HEK293 (cell line): ENCODE measurements at regions not wholly inside any gene's neighbourhood (a gene's known extent, or its start where the extent isn't known, plus 50 kb on each side); places are given as distances from the start of the nearest gene placed in this dataset.

Experiments used
- CTCF ChIA-PET: fragments of 350-600 bp; formaldehyde crosslinking; extraction: SDS; loops from one replicate; lab custom pipeline; 2021; ENCODE audit warnings: antibody characterized with exemption; lab: Yijun Ruan, JAX
- POLR2A ChIA-PET: fragments of 300-600 bp; formaldehyde crosslinking; extraction: SDS; loops from one replicate; lab custom pipeline; 2020; ENCODE audit warnings: antibody characterized with exemption, inconsistent platforms; lab: Yijun Ruan, JAX
- H3K27ac ChIP-seq: fragments of 200-500 bp; sonication (Bioruptor generic); 2 replicates; pipeline ENCODE4 v1.5.1; 2014; ENCODE audit warnings: low read depth, low read length, control low read depth, inconsistent platforms; ENCODE audit errors: extremely low read depth
- H3K36me3 ChIP-seq, 2 experiments: fragments of 200-500 bp in 1 of 2; sonication (Bioruptor generic) in 1 of 2; 1 replicate in 1 of 2; 2 replicates in 1 of 2; pipeline ENCODE4 v1.5.1; 2014 to 2017; ENCODE audit warnings: inconsistent platforms in 2 of 2, low read length in 2 of 2; ENCODE audit not compliant: control insufficient read depth in 2 of 2, insufficient read depth in 1 of 2
- H3K4me1 ChIP-seq: fragments of 200-500 bp; sonication (Bioruptor generic); 2 replicates; pipeline ENCODE4 v1.5.1; 2014; ENCODE audit warnings: mild to moderate bottlenecking, low read length, inconsistent platforms; ENCODE audit not compliant: control insufficient read depth, insufficient read depth
- H3K4me3 ChIP-seq: 2 replicates; pipeline ENCODE4 v1.5.1; 2011; ENCODE audit warnings: low read depth, mild to moderate bottlenecking, control low read depth, low read length, moderate library complexity
- H3K9me3 ChIP-seq: fragments of 200-500 bp; sonication (Bioruptor generic); 2 replicates; pipeline ENCODE4 v1.5.1; 2014; ENCODE audit warnings: low read depth, low read length, inconsistent platforms; ENCODE audit not compliant: control insufficient read depth, insufficient read depth
- GLI2 ChIP-seq: fragments of 450-650 bp; formaldehyde crosslinking; IDR thresholded peaks from 2 replicates; pipeline ENCODE4; 2017; ENCODE audit warnings: missing biosample characterization, missing genetic modification characterization, low read depth, borderline replicate concordance
- GLIS1 ChIP-seq: fragments of 450-650 bp; formaldehyde crosslinking; IDR thresholded peaks from 2 replicates; pipeline ENCODE4 v1.5.1; 2016; ENCODE audit warnings: missing biosample characterization, missing genetic modification characterization
- IKZF3 ChIP-seq: fragments of 450-650 bp; IDR thresholded peaks from 2 replicates; pipeline ENCODE4 v1.5.0; 2018; ENCODE audit warnings: missing biosample characterization, mild to moderate bottlenecking, missing genetic modification characterization, moderate library complexity
- KLF16 ChIP-seq: fragments of 450-650 bp; formaldehyde crosslinking; IDR thresholded peaks from 2 replicates; pipeline ENCODE4 v1.5.1; 2017; ENCODE audit warnings: missing biosample characterization, missing genetic modification characterization
- SCRT1 ChIP-seq: fragments of 450-650 bp; formaldehyde crosslinking; IDR thresholded peaks from 2 replicates; pipeline ENCODE4 v1.5.1; 2016; ENCODE audit warnings: missing biosample characterization, missing genetic modification characterization, borderline replicate concordance
- ZNF10 ChIP-seq: fragments of 450-650 bp; formaldehyde crosslinking; IDR thresholded peaks from 2 replicates; pipeline ENCODE4 v1.5.1; 2017; ENCODE audit warnings: missing biosample characterization, missing genetic modification characterization
- ZNF155 ChIP-seq: fragments of 450-650 bp; formaldehyde crosslinking; IDR thresholded peaks from 2 replicates; pipeline ENCODE4 v1.5.1; 2016; ENCODE audit warnings: missing biosample characterization, missing genetic modification characterization
- ZNF24 ChIP-seq: fragments of 450-650 bp; formaldehyde crosslinking; IDR thresholded peaks from 2 replicates; pipeline ENCODE4 v1.5.1; 2016; ENCODE audit warnings: missing biosample characterization, missing genetic modification characterization
- ZNF274 ChIP-seq, 2 experiments: fragments of 200-500 bp in 1 of 2; fragments of 450-650 bp in 1 of 2; sonication (Bioruptor generic) in 1 of 2; formaldehyde crosslinking in 1 of 2; IDR thresholded peaks; 2 replicates each; pipeline versions ENCODE4 v1.5.1 to v1.6.1; 2014 to 2016; ENCODE audit warnings: borderline replicate concordance in 1 of 2, inconsistent platforms in 1 of 2, low read length in 1 of 2, missing biosample characterization in 1 of 2, missing genetic modification characterization in 1 of 2
- ZNF335 ChIP-seq: fragments of 450-650 bp; formaldehyde crosslinking; conservative IDR thresholded peaks from 2 replicates; pipeline ENCODE4 v1.5.1; 2016; ENCODE audit warnings: missing biosample characterization, missing genetic modification characterization
- ZNF366 ChIP-seq: fragments of 450-650 bp; formaldehyde crosslinking; conservative IDR thresholded peaks from 2 replicates; pipeline ENCODE4 v1.5.1; 2016; ENCODE audit warnings: missing biosample characterization, missing genetic modification characterization
- ZNF391 ChIP-seq: fragments of 450-650 bp; formaldehyde crosslinking; IDR thresholded peaks from 2 replicates; pipeline ENCODE4 v1.5.1; 2016; ENCODE audit warnings: low read depth, missing biosample characterization, missing genetic modification characterization, borderline replicate concordance
- ZNF473 ChIP-seq: fragments of 450-650 bp; formaldehyde crosslinking; IDR thresholded peaks from 2 replicates; pipeline ENCODE4 v1.5.1; 2017; ENCODE audit warnings: missing biosample characterization, missing genetic modification characterization
- ZNF521 ChIP-seq: fragments of 450-650 bp; formaldehyde crosslinking; IDR thresholded peaks from 2 replicates; pipeline ENCODE4 v1.5.1; 2017; ENCODE audit warnings: missing biosample characterization, mild to moderate bottlenecking, missing genetic modification characterization
- ZNF596 ChIP-seq: fragments of 450-650 bp; IDR thresholded peaks from 2 replicates; pipeline ENCODE4 v1.5.0; 2018; ENCODE audit warnings: missing biosample characterization, mild to moderate bottlenecking, missing genetic modification characterization, moderate library complexity
- ZNF610 ChIP-seq: fragments of 450-650 bp; formaldehyde crosslinking; IDR thresholded peaks from 2 replicates; pipeline ENCODE4 v1.5.1; 2016; ENCODE audit warnings: missing biosample characterization, missing genetic modification characterization, borderline replicate concordance
- ZNF658 ChIP-seq: fragments of 450-650 bp; formaldehyde crosslinking; IDR thresholded peaks from 2 replicates; pipeline ENCODE4; 2016; ENCODE audit warnings: missing biosample characterization, missing genetic modification characterization
- ZNF660 ChIP-seq: fragments of 450-650 bp; IDR thresholded peaks from 2 replicates; pipeline ENCODE4 v1.5.1; 2018; ENCODE audit warnings: missing biosample characterization, mild to moderate bottlenecking, missing genetic modification characterization
- ZNF701 ChIP-seq: fragments of 450-650 bp; formaldehyde crosslinking; IDR thresholded peaks from 2 replicates; pipeline ENCODE4 v1.5.1; 2016; ENCODE audit warnings: missing biosample characterization, missing genetic modification characterization
- ZNF707 ChIP-seq: fragments of 450-650 bp; formaldehyde crosslinking; IDR thresholded peaks from 2 replicates; pipeline ENCODE4 v1.5.1; 2016; ENCODE audit warnings: missing biosample characterization, missing genetic modification characterization
- ZXDB ChIP-seq: fragments of 450-650 bp; formaldehyde crosslinking; IDR thresholded peaks from 2 replicates; pipeline ENCODE4 v1.5.1; 2016; ENCODE audit warnings: missing biosample characterization, missing genetic modification characterization
- TF ChIP-seq, protein P1 (sequence below): fragments of 450-650 bp; formaldehyde crosslinking; IDR thresholded peaks from 2 replicates; pipeline ENCODE4 v1.5.1; 2016; ENCODE audit warnings: missing biosample characterization, missing genetic modification characterization
- TF ChIP-seq, protein P2 (sequence below): fragments of 450-650 bp; formaldehyde crosslinking; IDR thresholded peaks from 2 replicates; pipeline ENCODE4 v1.5.1; 2016; ENCODE audit warnings: missing biosample characterization, missing genetic modification characterization
- TF ChIP-seq, protein P3 (sequence below): fragments of 450-650 bp; formaldehyde crosslinking; IDR thresholded peaks from 2 replicates; pipeline ENCODE4 v1.5.1; 2017; ENCODE audit warnings: missing biosample characterization, missing genetic modification characterization

DNA sequence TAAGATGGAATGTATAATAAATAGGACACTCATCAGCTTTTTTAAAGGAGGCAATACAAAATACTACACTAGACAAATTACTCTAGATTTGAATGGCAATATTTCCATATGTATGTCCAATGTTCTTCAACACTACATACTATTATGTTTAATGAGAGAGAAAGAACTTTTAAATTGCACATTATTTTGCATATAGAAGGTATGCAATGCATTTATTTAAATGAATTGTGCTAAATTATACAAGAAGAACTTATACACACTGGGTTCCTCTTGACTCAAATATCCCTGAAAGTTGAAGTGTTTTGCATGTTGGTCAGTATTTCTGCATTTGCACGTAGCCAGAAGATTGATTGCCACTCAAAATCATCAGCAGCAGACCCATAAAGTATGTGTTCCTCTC lies 839.6 kb downstream of the ADGRL2 start (continued):
- TF ChIP-seq GLI2 (tag by site-specific recombination) (no peak), ZNF658 (tag by site-specific recombination) (no peak), ZNF707 (tag by site-specific recombination) (no peak), ZXDB (tag by site-specific recombination) (no peak), ZNF701 (no peak), ZNF24 (tag by site-specific recombination) (no peak)
- TF ChIP-seq, protein P1, sequence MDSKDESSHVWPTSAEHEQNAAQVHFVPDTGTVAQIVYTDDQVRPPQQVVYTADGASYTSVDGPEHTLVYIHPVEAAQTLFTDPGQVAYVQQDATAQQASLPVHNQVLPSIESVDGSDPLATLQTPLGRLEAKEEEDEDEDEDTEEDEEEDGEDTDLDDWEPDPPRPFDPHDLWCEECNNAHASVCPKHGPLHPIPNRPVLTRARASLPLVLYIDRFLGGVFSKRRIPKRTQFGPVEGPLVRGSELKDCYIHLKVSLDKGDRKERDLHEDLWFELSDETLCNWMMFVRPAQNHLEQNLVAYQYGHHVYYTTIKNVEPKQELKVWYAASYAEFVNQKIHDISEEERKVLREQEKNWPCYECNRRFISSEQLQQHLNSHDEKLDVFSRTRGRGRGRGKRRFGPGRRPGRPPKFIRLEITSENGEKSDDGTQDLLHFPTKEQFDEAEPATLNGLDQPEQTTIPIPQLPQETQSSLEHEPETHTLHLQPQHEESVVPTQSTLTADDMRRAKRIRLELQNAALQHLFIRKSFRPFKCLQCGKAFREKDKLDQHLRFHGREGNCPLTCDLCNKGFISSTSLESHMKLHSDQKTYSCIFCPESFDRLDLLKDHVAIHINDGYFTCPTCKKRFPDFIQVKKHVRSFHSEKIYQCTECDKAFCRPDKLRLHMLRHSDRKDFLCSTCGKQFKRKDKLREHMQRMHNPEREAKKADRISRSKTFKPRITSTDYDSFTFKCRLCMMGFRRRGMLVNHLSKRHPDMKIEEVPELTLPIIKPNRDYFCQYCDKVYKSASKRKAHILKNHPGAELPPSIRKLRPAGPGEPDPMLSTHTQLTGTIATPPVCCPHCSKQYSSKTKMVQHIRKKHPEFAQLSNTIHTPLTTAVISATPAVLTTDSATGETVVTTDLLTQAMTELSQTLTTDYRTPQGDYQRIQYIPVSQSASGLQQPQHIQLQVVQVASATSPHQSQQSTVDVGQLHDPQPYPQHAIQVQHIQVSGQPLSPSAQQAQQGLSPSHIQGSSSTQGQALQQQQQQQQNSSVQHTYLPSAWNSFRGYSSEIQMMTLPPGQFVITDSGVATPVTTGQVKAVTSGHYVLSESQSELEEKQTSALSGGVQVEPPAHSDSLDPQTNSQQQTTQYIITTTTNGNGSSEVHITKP: no peak
- TF ChIP-seq, protein P2, sequence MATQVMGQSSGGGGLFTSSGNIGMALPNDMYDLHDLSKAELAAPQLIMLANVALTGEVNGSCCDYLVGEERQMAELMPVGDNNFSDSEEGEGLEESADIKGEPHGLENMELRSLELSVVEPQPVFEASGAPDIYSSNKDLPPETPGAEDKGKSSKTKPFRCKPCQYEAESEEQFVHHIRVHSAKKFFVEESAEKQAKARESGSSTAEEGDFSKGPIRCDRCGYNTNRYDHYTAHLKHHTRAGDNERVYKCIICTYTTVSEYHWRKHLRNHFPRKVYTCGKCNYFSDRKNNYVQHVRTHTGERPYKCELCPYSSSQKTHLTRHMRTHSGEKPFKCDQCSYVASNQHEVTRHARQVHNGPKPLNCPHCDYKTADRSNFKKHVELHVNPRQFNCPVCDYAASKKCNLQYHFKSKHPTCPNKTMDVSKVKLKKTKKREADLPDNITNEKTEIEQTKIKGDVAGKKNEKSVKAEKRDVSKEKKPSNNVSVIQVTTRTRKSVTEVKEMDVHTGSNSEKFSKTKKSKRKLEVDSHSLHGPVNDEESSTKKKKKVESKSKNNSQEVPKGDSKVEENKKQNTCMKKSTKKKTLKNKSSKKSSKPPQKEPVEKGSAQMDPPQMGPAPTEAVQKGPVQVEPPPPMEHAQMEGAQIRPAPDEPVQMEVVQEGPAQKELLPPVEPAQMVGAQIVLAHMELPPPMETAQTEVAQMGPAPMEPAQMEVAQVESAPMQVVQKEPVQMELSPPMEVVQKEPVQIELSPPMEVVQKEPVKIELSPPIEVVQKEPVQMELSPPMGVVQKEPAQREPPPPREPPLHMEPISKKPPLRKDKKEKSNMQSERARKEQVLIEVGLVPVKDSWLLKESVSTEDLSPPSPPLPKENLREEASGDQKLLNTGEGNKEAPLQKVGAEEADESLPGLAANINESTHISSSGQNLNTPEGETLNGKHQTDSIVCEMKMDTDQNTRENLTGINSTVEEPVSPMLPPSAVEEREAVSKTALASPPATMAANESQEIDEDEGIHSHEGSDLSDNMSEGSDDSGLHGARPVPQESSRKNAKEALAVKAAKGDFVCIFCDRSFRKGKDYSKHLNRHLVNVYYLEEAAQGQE (tag by site-specific recombination): no peak
- TF ChIP-seq, all 188 proteins: peak for 0

DNA sequence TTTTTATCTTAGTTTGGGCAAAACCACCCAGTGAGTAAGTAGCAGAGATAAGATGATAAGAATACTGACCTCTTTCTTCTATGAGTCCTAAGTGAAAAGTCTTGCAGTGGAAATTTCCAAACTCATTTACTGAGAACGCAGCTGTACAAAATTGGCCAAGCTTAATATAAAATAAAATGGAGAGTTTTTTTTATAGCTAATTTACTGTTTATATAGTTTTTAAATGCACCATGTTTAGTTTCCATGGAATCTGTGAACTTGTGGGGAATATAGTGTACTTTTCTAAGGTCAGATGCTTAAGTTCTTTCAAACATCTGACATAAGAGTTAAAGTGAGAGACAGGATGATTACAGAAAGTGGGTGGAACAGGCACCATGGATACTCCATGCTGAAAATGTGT lies 833.5 kb downstream of the ADGRL2 start:
- Histone ChIP-seq H3K36me3 (no peaks in the 10 kb centered on the region), H3K9me3 (no peaks in the 10 kb centered on the region), H3K27ac (no peak overlapping the region), H3K4me3 (no peak overlapping the region), H3K4me1 (no peaks in the 10 kb centered on the region)
- POLR2A ChIA-PET: no interaction called here
- CTCF ChIA-PET: no interaction called here
- TF ChIP-seq ZNF335 (tag by site-specific recombination) (no peak), ZNF10 (tag by site-specific recombination) (no peak), ZNF274 (IDR thresholded peaks at IDR 0.05; ENCODE audit: low read length) (no peak), ZNF274 (tag by site-specific recombination; IDR thresholded peaks at IDR 0.05; ENCODE audit: borderline replicate concordance) (no peak), IKZF3 (tag by site-specific recombination) (no peak), ZNF596 (tag by site-specific recombination) (no peak), GLIS1 (tag by site-specific recombination) (no peak)

DNA sequence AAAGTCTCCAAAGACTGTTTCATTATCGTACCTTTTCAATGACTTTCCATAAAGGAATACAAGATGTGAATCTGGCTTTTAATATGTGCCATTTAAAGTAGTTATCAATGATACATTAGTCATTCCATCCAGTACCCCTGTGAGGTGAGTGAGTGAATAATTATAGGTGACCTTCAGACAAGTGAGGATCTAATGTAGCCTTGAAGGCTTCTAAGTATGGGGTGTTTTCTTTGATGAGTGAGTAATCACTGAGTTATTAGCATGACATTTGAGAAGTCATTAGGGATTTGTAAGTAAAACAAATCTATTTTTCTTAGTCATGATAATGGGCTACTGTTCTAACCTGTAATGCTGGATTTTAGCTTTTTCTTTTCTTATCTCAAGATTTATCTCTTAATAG lies 831.4 kb downstream of the ADGRL2 start:
- no peak overlapping the region for H3K4me3 ChIP-seq
- 0 out of 2 replicates have a peak, but pooled peaks cover 5% of the 10 kb centered on the region for H3K4me1 ChIP-seq
- no peaks in the 10 kb centered on the region for H3K9me3 ChIP-seq
- CTCF ChIA-PET: interaction anchor here (0.7 kb wide), 1 partner anchor 130 kb away, joined by 3 read pairs; no protein-coding TSS in a partner anchor
- POLR2A ChIA-PET: no interaction called here
- H3K27ac ChIP-seq: no peak overlapping the region
- H3K36me3 ChIP-seq: no peaks in the 10 kb centered on the region
- TF ChIP-seq ZNF155 (tag by site-specific recombination): no peak
- no peak for TF ChIP-seq ZNF473 (tag by site-specific recombination)
- peak; percentile 52 for TF ChIP-seq ZNF366 (tag by site-specific recombination)
- no peak for TF ChIP-seq ZNF610 (tag by site-specific recombination)
- no peak for TF ChIP-seq ZNF274 (IDR thresholded peaks at IDR 0.05; ENCODE audit: low read length)
- no peak for TF ChIP-seq ZNF274 (tag by site-specific recombination; IDR thresholded peaks at IDR 0.05; ENCODE audit: borderline replicate concordance)
- no peak for TF ChIP-seq ZNF521
- no peak for TF ChIP-seq ZNF335 (tag by site-specific recombination)
- TF ChIP-seq KLF16 (tag by site-specific recombination): 0 out of 2 replicates have a peak, but pooled peaks have one; percentile 5
- TF ChIP-seq SCRT1 (tag by site-specific recombination): no peak
- TF ChIP-seq ZNF391 (tag by site-specific recombination): no peak
- TF ChIP-seq ZNF660: no peak
- TF ChIP-seq, protein P3, sequence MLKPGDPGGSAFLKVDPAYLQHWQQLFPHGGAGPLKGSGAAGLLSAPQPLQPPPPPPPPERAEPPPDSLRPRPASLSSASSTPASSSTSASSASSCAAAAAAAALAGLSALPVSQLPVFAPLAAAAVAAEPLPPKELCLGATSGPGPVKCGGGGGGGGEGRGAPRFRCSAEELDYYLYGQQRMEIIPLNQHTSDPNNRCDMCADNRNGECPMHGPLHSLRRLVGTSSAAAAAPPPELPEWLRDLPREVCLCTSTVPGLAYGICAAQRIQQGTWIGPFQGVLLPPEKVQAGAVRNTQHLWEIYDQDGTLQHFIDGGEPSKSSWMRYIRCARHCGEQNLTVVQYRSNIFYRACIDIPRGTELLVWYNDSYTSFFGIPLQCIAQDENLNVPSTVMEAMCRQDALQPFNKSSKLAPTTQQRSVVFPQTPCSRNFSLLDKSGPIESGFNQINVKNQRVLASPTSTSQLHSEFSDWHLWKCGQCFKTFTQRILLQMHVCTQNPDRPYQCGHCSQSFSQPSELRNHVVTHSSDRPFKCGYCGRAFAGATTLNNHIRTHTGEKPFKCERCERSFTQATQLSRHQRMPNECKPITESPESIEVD: no peak
